HepG2 (cell line): ENCODE measurements at regions not wholly inside any gene's neighbourhood (a gene's known extent, or its start where the extent isn't known, plus 50 kb on each side); places are given as distances from the start of the nearest gene placed in this dataset.

Source experiments
- ATAC-seq: fragments of 200-7000 bp; cut with Tn5 transposase; 3 replicates; pipeline ENCODE4 v1.9.1; 2020; ENCODE audit warnings: mild to moderate bottlenecking, moderate library complexity
- BruUV-seq: library from RNA; stranded (reverse); fragments of 400-500 nt; replicated peaks from 2 replicates; lab custom pipeline; 2021; lab: Mats Ljungman, UMichigan
- CTCF ChIA-PET: fragments of 300-600 bp; formaldehyde crosslinking; extraction: SDS; loops from one replicate; lab custom pipeline; 2021; ENCODE audit warnings: low total read pairs, inconsistent platforms, low intra/inter-chr PET ratio; lab: Yijun Ruan, JAX
- POLR2A ChIA-PET: fragments of 350-600 bp; sonication (Branson Sonifier 250); formaldehyde crosslinking; loops from one replicate; lab custom pipeline; 2020; ENCODE audit warnings: antibody characterized with exemption, inconsistent platforms; lab: Yijun Ruan, JAX
- DNase-seq: peaks from one replicate; pipeline ENCODE4 v3.0.0-alpha.2; 2015; ENCODE audit warnings: low spot score
- FAIRE-seq: peaks from 3 replicates; lab custom pipeline; 2011; peaks lifted over from hg19 to GRCh38; lab: Jason Lieb, UNC
- H2AFZ ChIP-seq: one replicate; pipeline ENCODE4 v1.6.1; 2011; ENCODE audit warnings: low read length, inconsistent platforms
- H3K27ac ChIP-seq: fragments of 300-600 bp; 3 replicates; pipeline ENCODE4 v1.8.0; 2011; ENCODE audit warnings: mixed run types, mild to moderate bottlenecking, mixed read lengths, low read length, inconsistent platforms; ENCODE audit not compliant: insufficient read depth; ENCODE audit errors: extremely low read length
- H3K27me3 ChIP-seq, 2 experiments: fragments of 200-600 bp in 1 of 2; 2 replicates in 1 of 2; 3 replicates in 1 of 2; pipeline versions ENCODE4 v1.6.0 to v1.8.0; 2011; ENCODE audit warnings: low read length in 2 of 2, mild to moderate bottlenecking in 2 of 2, moderate library complexity in 2 of 2, inconsistent platforms in 1 of 2; ENCODE audit not compliant: insufficient read depth in 2 of 2, control insufficient read depth in 1 of 2
- H3K36me3 ChIP-seq, 2 experiments: fragments of 200-600 bp in 1 of 2; replicated peaks in 1 of 2; 2 replicates in 1 of 2; 3 replicates in 1 of 2; pipeline versions ENCODE4 v1.5.1 to v1.8.0; 2011; ENCODE audit warnings: low read length in 2 of 2, inconsistent platforms in 1 of 2; ENCODE audit not compliant: insufficient read depth in 2 of 2, control insufficient read depth in 1 of 2
- H3K4me1 ChIP-seq: 2 replicates; pipeline ENCODE4 v1.5.1; 2012; ENCODE audit warnings: low read length, inconsistent platforms; ENCODE audit not compliant: insufficient read depth
- H3K4me2 ChIP-seq: 2 replicates; pipeline ENCODE4 v1.6.0; 2011; ENCODE audit warnings: low read depth, low read length, inconsistent platforms
- H3K4me3 ChIP-seq, 3 experiments: fragments of 200-600 bp in 1 of 3; sonication (generic), shearing (Covaris generic) in 1 of 3; replicated peaks in 1 of 3; 2 replicates each; pipeline ENCODE4 v1.5.1; 2011 to 2016; ENCODE audit warnings: low read length in 3 of 3, inconsistent platforms in 2 of 3, low read depth in 2 of 3, mild to moderate bottlenecking in 2 of 3, control low read depth in 1 of 3, mixed read lengths in 1 of 3; ENCODE audit not compliant: insufficient read depth in 1 of 3
- H3K79me2 ChIP-seq: one replicate; pipeline ENCODE4 v1.6.1; 2011; ENCODE audit warnings: low read length, inconsistent platforms; ENCODE audit not compliant: insufficient read depth
- H3K9ac ChIP-seq: 2 replicates; pipeline ENCODE4 v1.6.0; 2011; ENCODE audit warnings: mild to moderate bottlenecking, low read depth, low read length, inconsistent platforms; ENCODE audit not compliant: insufficient read depth
- H3K9me3 ChIP-seq: 2 replicates; pipeline ENCODE4 v1.5.1; 2012; ENCODE audit warnings: mild to moderate bottlenecking, low read length
- H4K20me1 ChIP-seq: 2 replicates; pipeline ENCODE4 v1.6.0; 2011; ENCODE audit warnings: inconsistent platforms, mild to moderate bottlenecking, low read length, moderate library complexity; ENCODE audit not compliant: insufficient read depth
- AHR ChIP-seq: IDR thresholded peaks from 2 replicates; pipeline ENCODE4 v1.6.1; 2018; ENCODE audit warnings: missing genetic modification reagents, missing compliant biosample characterization
- ARNT ChIP-seq: fragments of 450-650 bp; IDR thresholded peaks from 2 replicates; pipeline ENCODE4 v1.6.1; 2017
- CENPT ChIP-seq: sonication (generic); formaldehyde crosslinking; IDR thresholded peaks from 2 replicates; pipeline ENCODE4 v1.8.0; 2022; ENCODE audit warnings: low read depth, mild to moderate bottlenecking, moderate library complexity, missing genetic modification reagents
- GPN1 ChIP-seq: sonication (generic); formaldehyde crosslinking; IDR thresholded peaks from 2 replicates; pipeline ENCODE4 v1.5.1; 2020; ENCODE audit warnings: missing genetic modification reagents, borderline replicate concordance
- KLF15 ChIP-seq: sonication (generic); formaldehyde crosslinking; IDR thresholded peaks from 2 replicates; pipeline ENCODE4 v1.8.1; 2023; ENCODE audit warnings: borderline replicate concordance, mild to moderate bottlenecking, inconsistent platforms, missing genetic modification reagents, mixed read lengths
- NCOA2 ChIP-seq: sonication (generic); formaldehyde crosslinking; IDR thresholded peaks from 2 replicates; pipeline ENCODE4 v1.8.0; 2022; ENCODE audit warnings: inconsistent platforms
- PHF21A ChIP-seq: sonication (generic); formaldehyde crosslinking; IDR thresholded peaks from 2 replicates; pipeline ENCODE4 v1.5.0; 2020; ENCODE audit warnings: mild to moderate bottlenecking, missing genetic modification reagents
- PHF5A ChIP-seq: IDR thresholded peaks from one replicate; pipeline ENCODE4 v1.6.1; 2018; ENCODE audit warnings: low read depth, missing genetic modification reagents; ENCODE audit not compliant: unreplicated experiment
- TBX2 ChIP-seq: sonication (generic); formaldehyde crosslinking; IDR thresholded peaks from 2 replicates; pipeline ENCODE4 v1.5.0; 2020; ENCODE audit warnings: missing genetic modification reagents, mild to moderate bottlenecking, borderline replicate concordance
- ZNF260 ChIP-seq: sonication (generic); formaldehyde crosslinking; IDR thresholded peaks from 2 replicates; pipeline ENCODE4 v1.4.0; 2020; ENCODE audit warnings: missing genetic modification reagents, low read depth, mild to moderate bottlenecking, borderline replicate concordance
- ZNF282 ChIP-seq: fragments of 450-650 bp; IDR thresholded peaks from 2 replicates; pipeline ENCODE4 v1.6.1; 2018; ENCODE audit not compliant: partially characterized antibody
- ZNF557 ChIP-seq: sonication (generic); formaldehyde crosslinking; IDR thresholded peaks from 2 replicates; pipeline ENCODE4 v1.4.0; 2020; ENCODE audit warnings: missing genetic modification reagents
- ZNF577 ChIP-seq: sonication (generic); formaldehyde crosslinking; IDR thresholded peaks from 2 replicates; pipeline ENCODE4 v1.4.0; 2020; ENCODE audit warnings: mild to moderate bottlenecking, low read depth, missing genetic modification reagents, borderline replicate concordance
- ZNF660 ChIP-seq: sonication (generic); formaldehyde crosslinking; IDR thresholded peaks from 2 replicates; pipeline ENCODE4 v1.5.1; 2020; ENCODE audit warnings: mild to moderate bottlenecking, low read depth, missing genetic modification reagents, borderline replicate concordance
- ZNF720 ChIP-seq: sonication (generic); formaldehyde crosslinking; IDR thresholded peaks from 2 replicates; pipeline ENCODE4 v1.4.0; 2020; ENCODE audit warnings: missing genetic modification reagents
- ZNF761 ChIP-seq: sonication (generic); formaldehyde crosslinking; conservative IDR thresholded peaks from 2 replicates; pipeline ENCODE4 v1.4.0; 2020; ENCODE audit warnings: mild to moderate bottlenecking, missing genetic modification reagents
- ZNF790 ChIP-seq: sonication (generic); formaldehyde crosslinking; IDR thresholded peaks from 2 replicates; pipeline ENCODE4 v1.8.0; 2022; ENCODE audit warnings: missing genetic modification reagents, mild to moderate bottlenecking, borderline replicate concordance
- WGBS: methylation state at CpG from one replicate; pipeline ENCODE4 v1.1.6; 2017; ENCODE audit warnings: low lambda C conversion rate; 5-methylcytosine and 5-hydroxymethylcytosine counted together
- in situ Hi-C: cut with HindIII; loops from 2 replicates; pipeline ENCODE4 v1.10.0; 2017; ENCODE audit warnings: low pct_unique_long_range_greater_than_20kb; ENCODE audit not compliant: extremely low pct_ligation_motif_present
- intact Hi-C: fragments of 100-400 bp; cut with micrococcal nuclease; formaldehyde crosslinking; loops from one replicate; pipeline ENCODE4 v1.10.0; 2022; ENCODE audit not compliant: unreplicated experiment
- TF ChIP-seq, protein P1 (sequence below): IDR thresholded peaks from 2 replicates; pipeline ENCODE4 v1.6.1; 2016; ENCODE audit warnings: low read depth

DNA sequence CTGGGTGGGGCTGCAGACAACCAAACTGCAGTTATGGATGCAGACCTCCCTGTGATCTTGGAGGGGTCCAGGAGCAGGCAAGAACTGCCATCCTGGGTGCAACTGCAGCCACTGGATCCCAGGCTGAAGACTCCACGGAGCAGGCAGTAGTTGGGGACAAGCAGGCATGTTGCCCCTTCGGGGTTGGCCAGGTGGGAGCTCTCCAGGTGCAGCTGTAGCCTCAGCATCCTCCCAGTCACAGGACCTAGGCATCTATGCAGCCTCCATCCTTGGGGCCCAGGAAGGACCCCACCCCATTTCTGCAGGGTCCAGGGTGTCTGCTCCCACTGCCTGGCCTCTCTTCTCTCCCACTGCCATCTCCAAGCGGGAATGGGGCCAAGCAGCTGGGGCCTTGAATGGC, 322.2 kb upstream of the RBMS3 start (continued):
- TF ChIP-seq ZNF557 (no peak), ZNF790 (no peak), ZNF282 (no peak), ZNF761 (CRISPR knock-in tag) (no peak), ZNF260 (CRISPR knock-in tag) (no peak), PHF5A (CRISPR knock-in tag) (no peak)

DNA sequence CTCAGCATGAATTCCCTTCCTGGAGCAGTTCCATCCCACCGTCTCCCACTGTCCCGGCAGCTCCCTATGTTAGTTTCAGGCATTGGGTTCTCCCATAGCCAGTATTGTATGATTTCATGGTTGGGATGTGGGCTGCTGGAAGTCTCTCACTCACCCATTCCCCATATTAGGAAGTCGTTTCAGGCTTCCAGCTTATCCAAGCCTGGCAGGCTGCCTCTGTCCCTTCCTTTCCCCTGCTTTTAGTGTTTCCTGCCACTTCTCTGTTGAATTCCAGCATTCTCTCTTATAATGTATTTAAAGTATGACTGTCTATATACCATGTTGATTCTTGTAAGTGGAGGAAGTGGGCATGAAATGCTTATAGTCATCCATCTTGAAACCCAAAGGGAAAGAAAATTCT, 309.7 kb upstream of the RBMS3 start:
- H3K9ac ChIP-seq: no peak overlapping the region
- TF ChIP-seq ZNF720 (CRISPR knock-in tag): no peak
- TF ChIP-seq NCOA2 (CRISPR knock-in tag): no peak
- no peak for TF ChIP-seq ARNT
- no peak for TF ChIP-seq GPN1
- no peaks in the 10 kb centered on the region for H3K4me1 ChIP-seq
- H3K27me3 ChIP-seq: no peaks in the 10 kb centered on the region
- H3K4me2 ChIP-seq: no peak overlapping the region
- no TSS peak for BruUV-seq
- H3K4me3 ChIP-seq: no peak overlapping the region
- no peak for FAIRE-seq
- no peak for ATAC-seq
- no peaks in the 10 kb centered on the region for H3K79me2 ChIP-seq
- in situ Hi-C loops (no loop called here), intact Hi-C loops (no loop called here)
- peaks cover 64% of the 10 kb centered on the region for H3K9me3 ChIP-seq
- no peaks in the 10 kb centered on the region for H4K20me1 ChIP-seq
- no peak for DNase-seq
- POLR2A ChIA-PET: no interaction called here
- WGBS: 33% methylated on average over 3 of the region's 3 CpGs
- H3K36me3 ChIP-seq: no peaks in the 10 kb centered on the region
- CTCF ChIA-PET: no interaction called here
- H2AFZ ChIP-seq: no peak overlapping the region
- H3K27ac ChIP-seq: no peak overlapping the region

DNA sequence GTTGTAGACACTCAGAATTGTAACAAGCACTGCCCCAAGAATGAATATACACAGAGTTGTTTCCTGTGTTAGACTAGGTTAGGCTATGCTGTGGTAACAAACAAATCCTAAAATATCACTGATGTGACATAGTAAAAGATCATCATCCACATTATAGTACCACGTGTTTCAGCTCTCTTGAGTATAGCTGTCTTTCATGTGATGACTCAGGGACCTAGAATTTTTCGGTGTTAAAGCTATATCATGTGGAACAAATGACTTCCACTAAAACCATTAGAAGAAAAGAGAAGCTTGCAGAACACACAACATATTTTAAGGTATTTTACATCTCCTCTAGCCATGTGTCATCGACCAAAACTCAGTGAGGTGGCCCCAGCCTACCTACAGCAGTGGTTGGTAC, 307.9 kb upstream of the RBMS3 start:
- Histone ChIP-seq H3K27ac (no peak overlapping the region), H3K4me1 (no peaks in the 10 kb centered on the region), H3K36me3 (no peaks in the 10 kb centered on the region), H3K4me3 (no peak overlapping the region), H3K79me2 (no peaks in the 10 kb centered on the region), H3K4me2 (no peak overlapping the region), H3K27me3 (no peaks in the 10 kb centered on the region), H4K20me1 (no peaks in the 10 kb centered on the region), H2AFZ (no peak overlapping the region), H3K9me3 (peaks cover 62% of the 10 kb centered on the region), H3K9ac (no peak overlapping the region)
- ATAC-seq (no peak), FAIRE-seq (no peak), DNase-seq (no peak)
- in situ Hi-C loops (no loop called here), intact Hi-C loops (no loop called here)
- POLR2A ChIA-PET: no interaction called here
- CTCF ChIA-PET: no interaction called here
- 0% methylated on average over 3 of the region's 3 CpGs for WGBS
- BruUV-seq: no TSS peak
- TF ChIP-seq CENPT (CRISPR knock-in tag) (no peak), AHR (CRISPR knock-in tag) (no peak), TBX2 (no peak), PHF21A (CRISPR knock-in tag) (no peak), ZNF660 (CRISPR knock-in tag) (no peak), ZNF577 (no peak), KLF15 (CRISPR knock-in tag) (no peak)
- TF ChIP-seq, protein P1, sequence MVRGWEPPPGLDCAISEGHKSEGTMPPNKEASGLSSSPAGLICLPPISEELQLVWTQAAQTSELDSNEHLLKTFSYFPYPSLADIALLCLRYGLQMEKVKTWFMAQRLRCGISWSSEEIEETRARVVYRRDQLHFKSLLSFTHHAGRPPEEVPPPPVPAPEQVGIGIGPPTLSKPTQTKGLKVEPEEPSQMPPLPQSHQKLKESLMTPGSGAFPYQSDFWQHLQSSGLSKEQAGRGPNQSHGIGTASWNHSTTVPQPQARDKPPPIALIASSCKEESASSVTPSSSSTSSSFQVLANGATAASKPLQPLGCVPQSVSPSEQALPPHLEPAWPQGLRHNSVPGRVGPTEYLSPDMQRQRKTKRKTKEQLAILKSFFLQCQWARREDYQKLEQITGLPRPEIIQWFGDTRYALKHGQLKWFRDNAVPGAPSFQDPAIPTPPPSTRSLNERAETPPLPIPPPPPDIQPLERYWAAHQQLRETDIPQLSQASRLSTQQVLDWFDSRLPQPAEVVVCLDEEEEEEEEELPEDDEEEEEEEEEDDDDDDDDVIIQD: no peak
